ENCODE measurements at regions not wholly inside any gene's neighbourhood (a gene's known extent, or its start where the extent isn't known, plus 50 kb on each side); places are given as distances from the start of the nearest gene placed in this dataset.

GRCh38 chr10:128178302-128178958 is 52.2 kb upstream of the MKI67 start:
- H3K4me3 ChIP-seq (ENCODE audit: low read depth, low read length): no peak overlapping the region
- peak; percentile 61 for TF ChIP-seq CTCF (conservative IDR thresholded peaks at IDR 0.05; ENCODE audit: low read depth, low read length)
- DNase-seq (ENCODE audit: low read depth): no peak

GRCh38 chr10:128180843-128181242 is 54.6 kb upstream of the MKI67 start:
- DNase-seq (ENCODE audit: low read depth): no peak
- no peak overlapping the region for H3K4me3 ChIP-seq (ENCODE audit: low read depth, low read length)
- no peak for TF ChIP-seq CTCF (conservative IDR thresholded peaks at IDR 0.05; ENCODE audit: low read depth, low read length)

GRCh38 chr10:128185627-128186026 is 59.4 kb upstream of the MKI67 start:
- no peak overlapping the region for H3K4me3 ChIP-seq (ENCODE audit: low read depth, low read length)
- TF ChIP-seq CTCF (conservative IDR thresholded peaks at IDR 0.05; ENCODE audit: low read depth, low read length): no peak
- no peak for DNase-seq (ENCODE audit: low read depth)

- no peak overlapping the region for H3K4me3 ChIP-seq (ENCODE audit: low read depth, low read length)
- no peak for DNase-seq (ENCODE audit: low read depth)
- TF ChIP-seq CTCF (conservative IDR thresholded peaks at IDR 0.05; ENCODE audit: low read depth, low read length): no peak
Measured at GRCh38 chr10:128186959-128187787, 61.0 kb upstream of the MKI67 start.

GRCh38 chr10:128187788-128188185 is 61.6 kb upstream of the MKI67 start:
- H3K4me3 ChIP-seq (ENCODE audit: low read depth, low read length): no peak overlapping the region
- DNase-seq (ENCODE audit: low read depth): no peak
- TF ChIP-seq CTCF (conservative IDR thresholded peaks at IDR 0.05; ENCODE audit: low read depth, low read length): no peak

- TF ChIP-seq CTCF (conservative IDR thresholded peaks at IDR 0.05; ENCODE audit: low read depth, low read length): no peak
- no peak for DNase-seq (ENCODE audit: low read depth)
- no peak overlapping the region for H3K4me3 ChIP-seq (ENCODE audit: low read depth, low read length)
Measured at GRCh38 chr10:128189176-128189575, 63.0 kb upstream of the MKI67 start.
